Common myeloid progenitor, CD34-positive (primary cell): ENCODE measurements at regions not wholly inside any gene's neighbourhood (a gene's known extent, or its start where the extent isn't known, plus 50 kb on each side); places are given as distances from the start of the nearest gene placed in this dataset.
A peak's percentile ranks its signal among the peaks of the same experiment; 100 is the strongest.

Source experiments
- CTCF ChIA-PET: fragments of 350-600 bp; sonication (Branson Sonifier 250); formaldehyde crosslinking; loops from one replicate; lab custom pipeline; 2021; ENCODE audit warnings: antibody characterized with exemption; lab: Charles Lee
- POLR2A ChIA-PET: fragments of 350-600 bp; sonication (Branson Sonifier 250); formaldehyde crosslinking; loops from one replicate; lab custom pipeline; 2021; ENCODE audit warnings: antibody characterized with exemption; lab: Charles Lee
- DNase-seq, 3 donors: peaks; one replicate each; pipeline versions ENCODE4 v3.0.0 to v3.0.0-alpha.2; 2013
- H3K27ac ChIP-seq, 2 experiments: 1 replicate in 1 of 2; 2 replicates in 1 of 2; pipeline ENCODE4 v1.7.0; 2013; ENCODE audit warnings: inconsistent platforms in 2 of 2, low read length in 2 of 2, mild to moderate bottlenecking in 2 of 2, low read depth in 1 of 2, moderate library complexity in 1 of 2; ENCODE audit not compliant: severe bottlenecking in 2 of 2, insufficient read depth in 1 of 2, poor library complexity in 1 of 2
- H3K27me3 ChIP-seq, 5 experiments: replicated peaks in 2 of 5; 1 replicate in 3 of 5; 2 replicates in 2 of 5; pipeline versions ENCODE4 v1.6.1 to v1.7.0; 2013; ENCODE audit warnings: low read length in 4 of 5, mild to moderate bottlenecking in 2 of 5, moderate library complexity in 2 of 5, inconsistent platforms in 1 of 5; ENCODE audit not compliant: insufficient read depth in 5 of 5, control insufficient read depth in 4 of 5
- H3K36me3 ChIP-seq, 4 experiments: 1 replicate in 2 of 4; 2 replicates in 2 of 4; pipeline versions ENCODE4 v1.6.1 to v1.7.0; 2013; ENCODE audit warnings: low read length in 3 of 4, control low read depth in 1 of 4, mild to moderate bottlenecking in 1 of 4; ENCODE audit not compliant: control insufficient read depth in 4 of 4, insufficient read depth in 4 of 4
- H3K4me1 ChIP-seq, 4 experiments: 1 replicate in 3 of 4; 2 replicates in 1 of 4; pipeline versions ENCODE4 v1.6.1 to v1.7.1; 2013; ENCODE audit warnings: low read length in 3 of 4, mild to moderate bottlenecking in 3 of 4, control low read depth in 1 of 4, inconsistent platforms in 1 of 4, moderate library complexity in 1 of 4; ENCODE audit not compliant: control insufficient read depth in 4 of 4, insufficient read depth in 4 of 4; ENCODE audit errors: control extremely low read depth in 1 of 4
- H3K4me3 ChIP-seq, 7 experiments: 1 replicate in 4 of 7; 2 replicates in 3 of 7; pipeline versions ENCODE4 v1.5.1 to v1.7.0; 2013; ENCODE audit warnings: mild to moderate bottlenecking in 7 of 7, low read length in 6 of 7, moderate library complexity in 6 of 7, inconsistent platforms in 2 of 7, low read depth in 2 of 7, control low read depth in 1 of 7; ENCODE audit not compliant: insufficient read depth in 4 of 7, control insufficient read depth in 1 of 7; ENCODE audit errors: extremely low read depth in 1 of 7
- H3K9me3 ChIP-seq, 5 experiments: 1 replicate in 4 of 5; 2 replicates in 1 of 5; pipeline versions ENCODE4 v1.6.1 to v1.7.1; 2013; ENCODE audit warnings: low read length in 4 of 5, mild to moderate bottlenecking in 2 of 5, inconsistent platforms in 1 of 5, low read depth in 1 of 5, moderate library complexity in 1 of 5; ENCODE audit not compliant: control insufficient read depth in 4 of 5, insufficient read depth in 2 of 5; ENCODE audit errors: control extremely low read depth in 1 of 5
- WGBS: methylation state at CpG from one replicate; pipeline ENCODE4 v1.1.5; 2013; ENCODE audit not compliant: insufficient coverage; 5-methylcytosine and 5-hydroxymethylcytosine counted together

DNA sequence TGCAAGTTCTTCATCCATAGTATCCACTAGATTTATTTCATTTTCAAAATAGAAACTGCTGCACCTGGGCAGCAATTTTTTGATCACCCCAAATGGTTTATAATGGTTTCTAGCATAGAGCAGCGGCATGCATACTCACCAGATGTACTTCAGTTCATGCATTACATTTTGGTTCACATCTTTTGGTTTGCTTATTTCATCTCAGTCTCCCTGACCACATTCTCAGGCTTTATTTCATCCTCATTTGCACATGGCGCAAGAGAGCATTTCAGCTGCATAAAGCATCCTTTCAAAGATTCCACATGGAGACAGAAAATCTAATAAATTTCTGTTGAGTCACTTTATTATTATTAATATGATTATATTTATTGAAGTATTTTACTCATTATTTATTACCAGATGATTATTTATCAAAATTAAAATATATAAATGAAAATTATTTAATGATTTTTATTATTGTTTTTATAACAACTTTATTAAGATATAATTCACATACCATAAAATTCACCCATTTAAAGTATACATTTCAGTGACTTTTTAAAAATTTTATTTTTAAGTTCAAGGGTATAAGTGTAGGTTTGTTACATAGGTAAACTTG, 284.6 kb downstream of the TXNL1 start:
- H3K4me1 ChIP-seq = no peaks in the 10 kb centered on the region
- no peak overlapping the region for H3K4me3 ChIP-seq
- H3K27me3 ChIP-seq = no peaks in the 10 kb centered on the region
- no peaks in the 10 kb centered on the region for H3K36me3 ChIP-seq
- no peak overlapping the region for H3K27ac ChIP-seq
- DNase-seq = no peak
- POLR2A ChIA-PET = no interaction called here
- CTCF ChIA-PET = no interaction called here
- peaks cover 0 to 11% (median 3%) of the 10 kb centered on the region in 5 experiments for H3K9me3 ChIP-seq
- 100% methylated on average over 1 of the region's 2 CpGs for WGBS

DNA sequence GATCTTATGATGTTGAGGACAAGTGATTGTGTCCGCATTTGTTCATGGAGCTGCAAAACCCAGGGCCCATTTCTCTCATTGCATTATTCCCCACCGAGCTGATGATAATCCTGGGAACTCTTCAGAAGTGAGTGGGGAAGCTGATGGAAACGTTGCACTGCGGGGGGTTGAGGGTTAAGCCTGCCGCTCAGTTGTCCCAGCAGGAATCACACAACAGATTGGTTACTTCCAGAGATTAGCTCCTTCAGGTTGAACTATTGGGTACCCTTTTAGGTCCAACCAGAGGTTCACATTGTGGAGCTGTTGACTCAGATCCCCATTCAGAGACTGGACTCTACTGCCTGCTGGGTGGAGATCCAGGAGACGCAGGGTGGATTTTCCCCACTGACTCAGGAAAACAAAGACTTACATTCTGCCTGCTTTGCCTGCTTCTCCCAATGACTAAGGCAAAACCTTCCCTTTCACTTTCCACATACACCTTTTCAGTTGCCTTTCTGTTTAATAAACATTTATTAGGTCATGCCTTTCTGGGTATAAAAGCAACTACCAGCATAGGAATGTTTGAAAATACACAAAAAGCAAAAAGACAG, 286.4 kb downstream of the TXNL1 start:
- 90% methylated on average over 6 of the region's 6 CpGs for WGBS
- DNase-seq = no peak
- H3K27ac ChIP-seq = no peak overlapping the region
- H3K4me3 ChIP-seq = no peak overlapping the region
- H3K36me3 ChIP-seq = no peaks in the 10 kb centered on the region
- CTCF ChIA-PET = no interaction called here
- H3K9me3 ChIP-seq = peaks cover 0 to 11% (median 3%) of the 10 kb centered on the region in 5 experiments
- no peaks in the 10 kb centered on the region for H3K27me3 ChIP-seq
- no peaks in the 10 kb centered on the region for H3K4me1 ChIP-seq
- POLR2A ChIA-PET = no interaction called here

DNA sequence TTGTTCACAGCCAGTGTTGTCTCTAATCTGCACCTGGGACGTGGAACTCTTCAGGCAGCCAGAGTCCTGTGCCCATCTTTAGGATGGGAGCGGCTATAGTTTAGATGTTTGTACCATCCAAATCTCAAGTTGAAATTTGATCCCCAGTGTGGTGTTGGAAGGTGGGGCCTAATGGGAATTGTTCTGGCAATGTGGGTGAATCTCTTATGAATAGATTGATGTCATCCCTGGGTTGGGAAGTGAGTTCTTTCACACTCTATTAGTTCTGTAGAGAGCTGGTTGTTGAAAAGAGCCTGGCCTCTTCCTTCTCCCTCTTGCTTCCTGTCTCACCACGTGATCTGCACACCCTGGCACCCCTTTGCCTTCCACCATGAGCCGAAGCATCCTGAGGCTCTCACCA, 300.9 kb downstream of the TXNL1 start:
- POLR2A ChIA-PET = no interaction called here

DNA sequence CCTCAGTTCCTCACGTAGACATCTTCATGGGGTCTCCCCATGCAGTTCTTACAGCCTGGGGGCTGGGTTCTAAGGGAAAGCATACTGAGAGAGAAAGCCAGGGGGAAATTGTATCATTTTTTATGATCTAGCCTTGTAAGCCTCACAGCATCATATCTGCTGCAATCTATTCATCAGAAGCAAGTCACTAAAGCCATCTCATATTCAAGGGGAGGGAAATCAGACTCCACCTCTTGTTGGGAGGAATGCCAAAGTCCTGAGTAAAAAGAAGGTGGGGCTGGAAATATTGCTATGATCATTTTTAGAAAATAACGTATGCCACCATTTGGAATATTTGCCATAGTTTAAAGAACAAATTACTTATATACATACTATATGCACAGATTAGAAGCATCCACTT, 304.6 kb downstream of the TXNL1 start:
- ChIA-PET POLR2A (no interaction called here), CTCF (no interaction called here)
- H3K4me3 ChIP-seq = no peak overlapping the region
- no peaks in the 10 kb centered on the region for H3K27me3 ChIP-seq
- DNase-seq = no peak
- H3K9me3 ChIP-seq = peaks cover 0 to 3% (median 0%) of the 10 kb centered on the region in 5 experiments
- no peaks in the 10 kb centered on the region for H3K36me3 ChIP-seq
- no peak overlapping the region for H3K27ac ChIP-seq
- peaks cover 9 to 72% (median 29%) of the 10 kb centered on the region in 4 experiments for H3K4me1 ChIP-seq
- WGBS = 100% methylated on average over 1 of the region's 2 CpGs

More for the DNA sequence above, 300.9 kb downstream of the TXNL1 start:
- Histone ChIP-seq H3K36me3 (no peaks in the 10 kb centered on the region), H3K27me3 (no peaks in the 10 kb centered on the region), H3K4me1 (peaks cover 0 to 36% (median 3%) of the 10 kb centered on the region in 4 experiments), H3K9me3 (peaks cover 0 to 6% (median 0%) of the 10 kb centered on the region in 5 experiments), H3K27ac (no peak overlapping the region), H3K4me3 (peak overlapping the region in 1 of 7 experiments; percentile 17)
- CTCF ChIA-PET = no interaction called here
- no peak for DNase-seq
- WGBS = 56% methylated on average over 3 of the region's 4 CpGs

DNA sequence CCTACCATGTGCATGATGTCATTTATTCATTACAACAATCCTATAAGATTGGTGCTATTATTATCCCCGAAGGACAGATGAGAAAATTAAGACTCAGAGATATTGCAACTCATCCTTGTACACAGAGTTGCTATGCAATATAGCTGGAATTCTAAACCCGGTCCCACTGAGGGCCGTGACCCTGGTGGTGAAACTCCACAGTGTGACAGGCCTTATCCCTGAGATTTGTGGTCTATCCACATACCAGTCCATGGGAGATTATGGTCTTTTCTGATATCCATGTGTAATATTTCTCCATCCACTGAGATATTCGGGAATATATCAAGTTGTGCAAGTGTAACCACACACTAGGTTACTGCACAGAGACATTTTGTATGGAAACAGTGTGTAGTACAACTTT, 305.2 kb downstream of the TXNL1 start:
- H3K27ac ChIP-seq = no peak overlapping the region
- H3K36me3 ChIP-seq = no peaks in the 10 kb centered on the region
- H3K4me3 ChIP-seq = no peak overlapping the region
- ChIA-PET CTCF (no interaction called here), POLR2A (no interaction called here)
- H3K27me3 ChIP-seq = no peaks in the 10 kb centered on the region
- WGBS = 100% methylated on average over 3 of the region's 4 CpGs
- H3K9me3 ChIP-seq = no peaks in the 10 kb centered on the region
- H3K4me1 ChIP-seq = peaks cover 11 to 79% (median 30%) of the 10 kb centered on the region in 4 experiments
- no peak for DNase-seq

DNA sequence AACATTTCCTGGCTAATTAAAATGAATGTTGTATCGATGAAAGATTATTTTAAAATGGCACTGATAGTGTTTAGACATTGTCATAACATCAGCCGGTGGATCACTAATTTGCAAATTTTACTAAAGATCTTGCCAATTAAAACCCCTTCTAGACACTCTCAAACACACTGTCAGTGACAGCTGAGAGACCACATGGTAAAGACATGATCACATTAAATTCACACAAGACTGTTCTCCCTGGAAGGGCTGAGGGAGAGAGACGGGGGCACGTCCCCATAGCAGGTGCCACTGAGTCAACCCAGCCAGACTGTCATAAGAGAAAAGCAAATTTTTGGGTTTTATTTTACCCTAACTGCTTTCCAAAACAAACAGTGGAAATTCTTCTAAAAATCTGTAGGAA, 306.0 kb downstream of the TXNL1 start:
- Histone ChIP-seq H3K27me3 (no peaks in the 10 kb centered on the region), H3K27ac (no peak overlapping the region), H3K4me1 (peaks cover 11 to 80% (median 30%) of the 10 kb centered on the region in 4 experiments), H3K9me3 (no peaks in the 10 kb centered on the region), H3K4me3 (no peak overlapping the region), H3K36me3 (no peaks in the 10 kb centered on the region)
- DNase-seq = no peak
- ChIA-PET CTCF (no interaction called here), POLR2A (no interaction called here)
- WGBS = 100% methylated on average over 2 of the region's 4 CpGs

DNA sequence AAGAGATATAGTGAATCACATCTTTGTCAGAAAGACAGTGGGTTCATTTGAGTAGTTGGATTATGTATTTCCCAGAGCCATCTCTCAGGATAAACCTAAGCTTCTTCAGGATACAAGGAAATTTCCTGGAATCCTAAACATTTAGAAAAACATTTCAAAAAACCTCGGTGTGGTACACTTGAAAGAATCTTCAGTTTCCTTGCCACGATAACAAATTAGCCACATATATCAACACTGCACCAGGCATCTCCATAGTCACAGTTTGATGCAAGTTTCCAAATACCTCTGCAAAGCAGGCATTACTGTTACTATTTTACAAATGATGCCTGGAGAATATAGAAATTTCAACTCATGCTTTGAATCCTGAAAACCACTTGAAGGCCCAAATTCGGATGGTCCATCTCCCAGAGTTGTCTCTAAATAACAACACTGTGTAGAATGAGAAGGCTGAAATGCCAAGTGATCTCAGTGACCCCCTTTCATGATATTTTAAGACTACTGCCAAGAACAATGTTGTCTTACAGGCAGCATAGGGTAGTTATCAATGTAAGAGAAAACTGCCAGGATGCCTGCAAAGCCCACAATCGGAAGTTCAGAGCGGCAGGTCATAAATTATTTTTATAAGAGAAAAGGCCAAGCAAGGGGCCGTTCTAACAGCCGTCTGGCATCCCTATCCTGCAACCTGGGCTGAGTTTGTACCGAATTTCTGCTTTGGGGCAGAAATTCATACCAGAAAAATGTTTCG, 307.9 kb downstream of the TXNL1 start:
- Histone ChIP-seq H3K27me3 (no peaks in the 10 kb centered on the region), H3K27ac (peak overlapping the region in 1 of 2 experiments; percentile 46), H3K4me3 (peak overlapping the region in 2 of 7 experiments; percentile 16 to 29), H3K9me3 (no peaks in the 10 kb centered on the region), H3K4me1 (peaks cover 11 to 85% (median 34%) of the 10 kb centered on the region in 4 experiments), H3K36me3 (no peaks in the 10 kb centered on the region)
- ChIA-PET POLR2A (no interaction called here), CTCF (interaction anchor here (1.2 kb wide), 1 partner anchor 19 kb away, joined by 3 read pairs; no protein-coding TSS in a partner anchor)
- WGBS = 1% methylated on average over 7 of the region's 9 CpGs
- DNase-seq = peak; percentile 67 to 94 (median 90)
